Panc1 (cell line): ENCODE measurements at regions not wholly inside any gene's neighbourhood (a gene's known extent, or its start where the extent isn't known, plus 50 kb on each side); places are given as distances from the start of the nearest gene placed in this dataset.

Source experiments
- ATAC-seq: fragments of 200-7000 bp; cut with Tn5 transposase; 2 replicates; pipeline ENCODE4 v1.9.1; 2020; ENCODE audit warnings: mild to moderate bottlenecking, moderate library complexity
- BruUV-seq: library from RNA; stranded (reverse); fragments of 400-500 nt; replicated peaks from 2 replicates; lab custom pipeline; 2021; lab: Mats Ljungman, UMichigan
- CTCF ChIA-PET: fragments of 300-600 bp; sonication (Branson Sonifier 250); formaldehyde crosslinking; loops from one replicate; lab custom pipeline; 2022; ENCODE audit warnings: antibody characterized with exemption; lab: Charles Lee
- POLR2A ChIA-PET: fragments of 300-600 bp; sonication (Branson Sonifier 250); formaldehyde crosslinking; loops from one replicate; lab custom pipeline; 2022; ENCODE audit warnings: antibody characterized with exemption; lab: Charles Lee
- DNase-seq: peaks from one replicate; pipeline ENCODE4 v3.0.0-alpha.2; 2010; ENCODE audit warnings: low read depth, low spot score
- H3K27ac ChIP-seq: 2 replicates; pipeline ENCODE4 v1.5.1; 2011; ENCODE audit warnings: mild to moderate bottlenecking, low read length, inconsistent platforms
- H3K27me3 ChIP-seq: fragments of 200-500 bp; sonication (Bioruptor generic); 2 replicates; pipeline ENCODE4 v1.6.0; 2014; ENCODE audit warnings: low read length, inconsistent platforms; ENCODE audit not compliant: control insufficient read depth, insufficient read depth
- H3K36me3 ChIP-seq: fragments of 200-500 bp; sonication (Bioruptor generic); 2 replicates; pipeline ENCODE4 v1.5.1; 2014; ENCODE audit warnings: inconsistent platforms, mild to moderate bottlenecking, low read length, moderate library complexity; ENCODE audit not compliant: control insufficient read depth, insufficient read depth
- H3K4me1 ChIP-seq: 2 replicates; pipeline ENCODE4 v1.5.1; 2011; ENCODE audit warnings: inconsistent platforms, mild to moderate bottlenecking, low read length, moderate library complexity; ENCODE audit not compliant: control insufficient read depth, insufficient read depth
- H3K4me3 ChIP-seq, 2 experiments: 2 replicates each; pipeline ENCODE4 v1.5.1; 2011 to 2012; ENCODE audit warnings: low read depth in 2 of 2, low read length in 2 of 2, mild to moderate bottlenecking in 2 of 2, inconsistent platforms in 1 of 2, moderate library complexity in 1 of 2
- H3K9me3 ChIP-seq: fragments of 200-500 bp; sonication (Bioruptor generic); 2 replicates; pipeline ENCODE4 v1.5.1; 2014; ENCODE audit warnings: low read depth, mild to moderate bottlenecking, inconsistent platforms, low read length, moderate library complexity; ENCODE audit not compliant: control insufficient read depth, insufficient read depth
- CTCF ChIP-seq: fragments of 450-650 bp; IDR thresholded peaks from 2 replicates; pipeline ENCODE4 v1.5.1; 2017; ENCODE audit warnings: mild to moderate bottlenecking
- POLR2AphosphoS5 ChIP-seq: IDR thresholded peaks from 2 replicates; pipeline ENCODE4 v1.6.1; 2012; ENCODE audit warnings: mild to moderate bottlenecking, low read depth, low read length, moderate library complexity
- SIN3A ChIP-seq: IDR thresholded peaks from 2 replicates; pipeline ENCODE4 v1.6.1; 2012; ENCODE audit warnings: low read depth, mild to moderate bottlenecking, low read length, moderate library complexity, borderline replicate concordance; ENCODE audit not compliant: insufficient read depth
- TCF7L2 ChIP-seq: IDR thresholded peaks from 2 replicates; pipeline ENCODE4 v1.6.1; 2011; ENCODE audit warnings: mild to moderate bottlenecking, low read depth, low read length, inconsistent platforms
- in situ Hi-C: cut with HindIII; loops from 2 replicates; pipeline ENCODE4 v1.10.0; 2016; ENCODE audit warnings: low sequenced_read_pairs, low pct_unique_long_range_greater_than_20kb
- intact Hi-C: fragments of 100-400 bp; cut with micrococcal nuclease; formaldehyde crosslinking; loops from one replicate; pipeline ENCODE4 v1.10.0; 2022; ENCODE audit not compliant: unreplicated experiment
- TF ChIP-seq, protein P1 (sequence below), 2 experiments: IDR thresholded peaks; 2 replicates each; pipeline ENCODE4 v1.6.1; 2011 to 2012; ENCODE audit warnings: low read depth in 2 of 2, control low read depth in 1 of 2, low read length in 1 of 2, mild to moderate bottlenecking in 1 of 2, moderate library complexity in 1 of 2; ENCODE audit not compliant: insufficient read depth in 1 of 2

GRCh38 chr12:25886396-25886795, 72.1 kb upstream of the RASSF8 start:
- POLR2A ChIA-PET = interaction anchor here (0.6 kb wide), 1 partner anchor 388 kb away, joined by 3 read pairs; no protein-coding TSS in a partner anchor
- no peaks in the 10 kb centered on the region for H3K36me3 ChIP-seq
- CTCF ChIA-PET = no interaction called here
- ATAC-seq (no peak), DNase-seq (no peak)
- peaks cover 20% of the 10 kb centered on the region for H3K27me3 ChIP-seq
- H3K4me3 ChIP-seq = no peak overlapping the region
- BruUV-seq = no TSS peak
- 0 out of 2 replicates have a peak, but pooled peaks cover 2% of the 10 kb centered on the region for H3K9me3 ChIP-seq
- TF ChIP-seq POLR2AphosphoS5 (no peak), CTCF (no peak), TCF7L2 (no peak), SIN3A (no peak)
- TF ChIP-seq, protein P1, sequence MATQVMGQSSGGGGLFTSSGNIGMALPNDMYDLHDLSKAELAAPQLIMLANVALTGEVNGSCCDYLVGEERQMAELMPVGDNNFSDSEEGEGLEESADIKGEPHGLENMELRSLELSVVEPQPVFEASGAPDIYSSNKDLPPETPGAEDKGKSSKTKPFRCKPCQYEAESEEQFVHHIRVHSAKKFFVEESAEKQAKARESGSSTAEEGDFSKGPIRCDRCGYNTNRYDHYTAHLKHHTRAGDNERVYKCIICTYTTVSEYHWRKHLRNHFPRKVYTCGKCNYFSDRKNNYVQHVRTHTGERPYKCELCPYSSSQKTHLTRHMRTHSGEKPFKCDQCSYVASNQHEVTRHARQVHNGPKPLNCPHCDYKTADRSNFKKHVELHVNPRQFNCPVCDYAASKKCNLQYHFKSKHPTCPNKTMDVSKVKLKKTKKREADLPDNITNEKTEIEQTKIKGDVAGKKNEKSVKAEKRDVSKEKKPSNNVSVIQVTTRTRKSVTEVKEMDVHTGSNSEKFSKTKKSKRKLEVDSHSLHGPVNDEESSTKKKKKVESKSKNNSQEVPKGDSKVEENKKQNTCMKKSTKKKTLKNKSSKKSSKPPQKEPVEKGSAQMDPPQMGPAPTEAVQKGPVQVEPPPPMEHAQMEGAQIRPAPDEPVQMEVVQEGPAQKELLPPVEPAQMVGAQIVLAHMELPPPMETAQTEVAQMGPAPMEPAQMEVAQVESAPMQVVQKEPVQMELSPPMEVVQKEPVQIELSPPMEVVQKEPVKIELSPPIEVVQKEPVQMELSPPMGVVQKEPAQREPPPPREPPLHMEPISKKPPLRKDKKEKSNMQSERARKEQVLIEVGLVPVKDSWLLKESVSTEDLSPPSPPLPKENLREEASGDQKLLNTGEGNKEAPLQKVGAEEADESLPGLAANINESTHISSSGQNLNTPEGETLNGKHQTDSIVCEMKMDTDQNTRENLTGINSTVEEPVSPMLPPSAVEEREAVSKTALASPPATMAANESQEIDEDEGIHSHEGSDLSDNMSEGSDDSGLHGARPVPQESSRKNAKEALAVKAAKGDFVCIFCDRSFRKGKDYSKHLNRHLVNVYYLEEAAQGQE (IDR thresholded peaks at IDR 0.05; ENCODE audit: insufficient read depth in 1 of 2, low read depth in 2 of 2, low read length in 1 of 2) = no peak
- intact Hi-C loops = no loop called here
- in situ Hi-C loops = no loop called here
- H3K4me1 ChIP-seq = no peaks in the 10 kb centered on the region
- H3K27ac ChIP-seq = no peak overlapping the region

DNA sequence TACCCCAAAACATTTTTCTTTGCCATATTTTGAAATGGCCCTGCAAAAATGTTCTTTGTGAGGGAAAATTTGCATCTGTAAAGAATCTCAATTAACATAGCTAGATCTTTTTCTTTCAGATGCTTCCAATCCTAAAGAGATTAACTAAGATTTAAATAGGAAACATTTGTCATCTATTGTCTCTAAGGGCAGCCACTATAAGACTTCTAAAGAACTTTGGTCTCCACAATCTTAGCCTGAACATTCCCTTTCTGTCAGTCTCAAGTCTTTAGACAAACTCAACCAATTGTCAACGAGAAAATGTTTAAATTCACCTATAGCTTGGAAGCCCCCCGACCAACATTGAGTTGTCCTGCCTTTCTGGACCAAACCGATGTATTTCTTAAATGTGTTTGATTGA, 71.1 kb upstream of the RASSF8 start:
- ATAC-seq = no peak
- Histone ChIP-seq H3K9me3 (0 out of 2 replicates have a peak, but pooled peaks cover under 1% of the 10 kb centered on the region), H3K4me3 (no peak overlapping the region), H3K4me1 (no peaks in the 10 kb centered on the region), H3K27ac (no peak overlapping the region), H3K36me3 (no peaks in the 10 kb centered on the region), H3K27me3 (peaks cover 17% of the 10 kb centered on the region)
- TF ChIP-seq TCF7L2 (no peak), CTCF (no peak), SIN3A (no peak), POLR2AphosphoS5 (no peak)
- TF ChIP-seq, protein P1 (IDR thresholded peaks at IDR 0.05; ENCODE audit: insufficient read depth in 1 of 2, low read depth in 2 of 2, low read length in 1 of 2) = no peak
- POLR2A ChIA-PET = no interaction called here
- in situ Hi-C loops = no loop called here
- BruUV-seq = no TSS peak
- no peak for DNase-seq
- CTCF ChIA-PET = no interaction called here
- intact Hi-C loops = no loop called here
